SK-N-SH treated with all-trans-retinoic acid at 6 μM for 48 hours (cell line): ENCODE measurements at regions not wholly inside any gene's neighbourhood (a gene's known extent, or its start where the extent isn't known, plus 50 kb on each side); places are given as distances from the start of the nearest gene placed in this dataset.

Experiments used
- ATAC-seq: fragments of 200-7000 bp; cut with Tn5 transposase; 3 replicates; pipeline ENCODE4 v1.9.1; 2020; ENCODE audit warnings: mild to moderate bottlenecking, moderate library complexity
- ARNTL ChIP-seq: fragments of 450-650 bp; formaldehyde crosslinking; IDR thresholded peaks from 2 replicates; pipeline ENCODE4 v1.5.0; 2020; ENCODE audit warnings: low read depth, mild to moderate bottlenecking, moderate library complexity, borderline replicate concordance
- BACH2 ChIP-seq: fragments of 250-450 bp; sonication (Bioruptor Pico); IDR thresholded peaks from 2 replicates; pipeline ENCODE4 v1.9.0; 2021; ENCODE audit warnings: mild to moderate bottlenecking, borderline replicate concordance
- CREB5 ChIP-seq: fragments of 250-450 bp; sonication (Bioruptor Pico); IDR thresholded peaks from 2 replicates; pipeline ENCODE4 v1.5.1; 2020; ENCODE audit warnings: low read depth, mild to moderate bottlenecking, moderate library complexity
- CSDC2 ChIP-seq: fragments of 250-450 bp; sonication (Bioruptor Pico); IDR thresholded peaks from 2 replicates; pipeline ENCODE4 v1.5.0; 2020; ENCODE audit warnings: mild to moderate bottlenecking, moderate library complexity
- CSRNP3 ChIP-seq: fragments of 250-450 bp; sonication (Bioruptor Pico); IDR thresholded peaks from 2 replicates; pipeline ENCODE4 v1.5.1; 2021; ENCODE audit warnings: mild to moderate bottlenecking, moderate library complexity
- ESRRG ChIP-seq: fragments of 250-450 bp; sonication (Bioruptor Pico); IDR thresholded peaks from 2 replicates; pipeline ENCODE4 v1.6.1; 2021; ENCODE audit warnings: mild to moderate bottlenecking
- GLIS3 ChIP-seq: fragments of 250-450 bp; sonication (Bioruptor Pico); IDR thresholded peaks from 2 replicates; pipeline ENCODE4 v1.5.0; 2020; ENCODE audit warnings: mild to moderate bottlenecking, moderate library complexity
- ISL1 ChIP-seq: fragments of 250-450 bp; sonication (Bioruptor Pico); IDR thresholded peaks from 2 replicates; pipeline ENCODE4 v2.1.2; 2022; ENCODE audit warnings: mild to moderate bottlenecking, moderate library complexity
- OSR1 ChIP-seq: fragments of 250-450 bp; sonication (Bioruptor Pico); IDR thresholded peaks from 2 replicates; pipeline ENCODE4 v1.8.0; 2022; ENCODE audit warnings: moderate library complexity, mild to moderate bottlenecking, inconsistent platforms
- POU6F1 ChIP-seq: fragments of 250-450 bp; sonication (Bioruptor Pico); IDR thresholded peaks from 2 replicates; pipeline ENCODE4 v1.8.0; 2021; ENCODE audit warnings: low read depth, mild to moderate bottlenecking, moderate library complexity, borderline replicate concordance
- PPARA ChIP-seq: fragments of 250-450 bp; sonication (Bioruptor Pico); IDR thresholded peaks from 2 replicates; pipeline ENCODE4 v1.5.0; 2020; ENCODE audit warnings: mild to moderate bottlenecking, borderline replicate concordance
- RARB ChIP-seq: fragments of 250-450 bp; sonication (Bioruptor Pico); IDR thresholded peaks from 2 replicates; pipeline ENCODE4 v1.8.0; 2021; ENCODE audit warnings: mild to moderate bottlenecking, moderate library complexity
- SNAI2 ChIP-seq: fragments of 250-450 bp; sonication (Bioruptor Pico); IDR thresholded peaks from 2 replicates; pipeline ENCODE4 v1.5.0; 2020; ENCODE audit warnings: mild to moderate bottlenecking, moderate library complexity
- TCF4 ChIP-seq: fragments of 250-450 bp; sonication (Bioruptor Pico); IDR thresholded peaks from 2 replicates; pipeline ENCODE4 v1.8.0; 2021; ENCODE audit warnings: mild to moderate bottlenecking, moderate library complexity, borderline replicate concordance
- TOX ChIP-seq: fragments of 250-450 bp; sonication (Bioruptor Pico); IDR thresholded peaks from 2 replicates; pipeline ENCODE4 v1.8.0; 2021; ENCODE audit warnings: mild to moderate bottlenecking, moderate library complexity, borderline replicate concordance
- TSHZ2 ChIP-seq: fragments of 250-450 bp; sonication (Bioruptor Pico); IDR thresholded peaks from 2 replicates; pipeline ENCODE4 v1.5.0; 2020; ENCODE audit warnings: mild to moderate bottlenecking, moderate library complexity
- ZC3H10 ChIP-seq: fragments of 250-450 bp; sonication (Bioruptor Pico); IDR thresholded peaks from 2 replicates; pipeline ENCODE4 v1.5.1; 2021; ENCODE audit warnings: mild to moderate bottlenecking, moderate library complexity
- ZFP3 ChIP-seq: fragments of 250-450 bp; sonication (Bioruptor Pico); IDR thresholded peaks from 2 replicates; pipeline ENCODE4 v1.5.0; 2020; ENCODE audit warnings: mild to moderate bottlenecking, moderate library complexity
- ZFP30 ChIP-seq: fragments of 450-650 bp; formaldehyde crosslinking; IDR thresholded peaks from 2 replicates; pipeline ENCODE4 v1.5.0; 2022; ENCODE audit warnings: mild to moderate bottlenecking, moderate library complexity
- ZNF565 ChIP-seq: fragments of 450-650 bp; formaldehyde crosslinking; conservative IDR thresholded peaks from 2 replicates; pipeline ENCODE4 v1.5.0; 2020; ENCODE audit warnings: low read depth, mild to moderate bottlenecking, moderate library complexity
- ZNF70 ChIP-seq: fragments of 450-650 bp; formaldehyde crosslinking; IDR thresholded peaks from 2 replicates; pipeline ENCODE4 v1.5.0; 2020; ENCODE audit warnings: mild to moderate bottlenecking, moderate library complexity
- ZNF8 ChIP-seq: fragments of 450-650 bp; formaldehyde crosslinking; IDR thresholded peaks from 2 replicates; pipeline ENCODE4 v1.5.0; 2020; ENCODE audit warnings: mild to moderate bottlenecking, moderate library complexity

- TF ChIP-seq TSHZ2 (CRISPR knock-in tag), result no peak
Observed at GRCh38 chr7:81339946-81340345, 421.1 kb upstream of the SEMA3C start (continued).

GRCh38 chr7:81333536-81333935, 414.7 kb upstream of the SEMA3C start:
- ATAC-seq, result no peak
- no peak for TF ChIP-seq ZFP30 (CRISPR knock-in tag)
- TF ChIP-seq CSRNP3 (CRISPR knock-in tag), result no peak
- TF ChIP-seq ZNF70 (CRISPR knock-in tag), result no peak
- TF ChIP-seq, all 23 proteins: peak for 0

- peak; percentile 83 for ATAC-seq
Observed at GRCh38 chr7:81333004-81333403, 414.2 kb upstream of the SEMA3C start.

GRCh38 chr7:81331061-81332018, 412.5 kb upstream of the SEMA3C start:
- no peak for TF ChIP-seq OSR1 (CRISPR knock-in tag)
- TF ChIP-seq TCF4 (CRISPR knock-in tag), result peak; percentile 84
- TF ChIP-seq ZFP30 (CRISPR knock-in tag), result no peak
- TF ChIP-seq ZC3H10, result no peak
- no peak for TF ChIP-seq ZNF8 (CRISPR knock-in tag)
- peak; percentile 91 for TF ChIP-seq ISL1 (CRISPR knock-in tag)
- TF ChIP-seq ESRRG, result no peak
- no peak for TF ChIP-seq ARNTL (CRISPR knock-in tag)
- TF ChIP-seq SNAI2, result no peak
- TF ChIP-seq TOX (CRISPR knock-in tag), result no peak
- no peak for TF ChIP-seq CREB5
- TF ChIP-seq PPARA, result no peak
- TF ChIP-seq BACH2, result peak; percentile 62; the same call in 1 of the 2 replicates
- TF ChIP-seq ZNF70 (CRISPR knock-in tag), result no peak
- TF ChIP-seq RARB (CRISPR knock-in tag), result no peak
- TF ChIP-seq TSHZ2 (CRISPR knock-in tag), result peak; percentile 75; the same call in 1 of the 2 replicates
- TF ChIP-seq ZFP3, result no peak
- TF ChIP-seq CSDC2 (CRISPR knock-in tag), result no peak
- TF ChIP-seq POU6F1 (CRISPR knock-in tag), result 0 out of 2 replicates have a peak, but pooled peaks have one; percentile 54
- no peak for TF ChIP-seq GLIS3 (CRISPR knock-in tag)
- ATAC-seq, result peak; percentile 70

More at GRCh38 chr7:81333004-81333403, 414.2 kb upstream of the SEMA3C start:
- TF ChIP-seq BACH2 (no peak), CSDC2 (CRISPR knock-in tag) (no peak), SNAI2 (no peak), TCF4 (CRISPR knock-in tag) (no peak), TOX (CRISPR knock-in tag) (no peak), ZNF565 (CRISPR knock-in tag) (no peak), ZNF70 (CRISPR knock-in tag) (no peak)
